GM12878 (cell line): ENCODE measurements at regions not wholly inside any gene's neighbourhood (a gene's known extent, or its start where the extent isn't known, plus 50 kb on each side); places are given as distances from the start of the nearest gene placed in this dataset.
A peak's percentile ranks its signal among the peaks of the same experiment; 100 is the strongest.

ENCODE experiments used
- ATAC-seq: fragments of 200-7000 bp; cut with Tn5 transposase; 3 replicates; pipeline ENCODE4 v1.9.1; 2020; ENCODE audit warnings: mild to moderate bottlenecking, moderate library complexity
- BruUV-seq: library from RNA; stranded (reverse); fragments of 400-500 nt; replicated peaks from 2 replicates; lab custom pipeline; 2021; lab: Mats Ljungman, UMichigan
- CTCF ChIA-PET: fragments of 300-600 bp; sonication (Branson Sonifier 250); formaldehyde crosslinking; extraction: SDS; loops from one replicate; lab custom pipeline; 2021; ENCODE audit warnings: inconsistent platforms; lab: Yijun Ruan, JAX
- POLR2A ChIA-PET: fragments of 350-600 bp; formaldehyde crosslinking; extraction: SDS; loops from one replicate; lab custom pipeline; 2021; ENCODE audit warnings: inconsistent platforms; lab: Charles Lee
- RAD21 ChIA-PET: fragments of 300-600 bp; sonication (Branson Sonifier 250); formaldehyde crosslinking; loops from one replicate; lab custom pipeline; 2023; ENCODE audit warnings: antibody characterized with exemption; ENCODE audit not compliant: unreplicated experiment; lab: Charles Lee
- SMC1A ChIA-PET: fragments of 300-600 bp; sonication (Branson Sonifier 250); formaldehyde crosslinking; loops from one replicate; lab custom pipeline; 2023; ENCODE audit not compliant: unreplicated experiment, uncharacterized antibody; lab: Charles Lee
- DNase-seq: peaks from one replicate; pipeline ENCODE4 v3.0.0-alpha.2; 2011; ENCODE audit warnings: low read depth, low spot score
- FAIRE-seq: peaks from 3 replicates; lab custom pipeline; 2011; peaks lifted over from hg19 to GRCh38; lab: Jason Lieb, UNC
- H2AFZ ChIP-seq: 2 replicates; pipeline ENCODE4 v1.6.0; 2011; ENCODE audit warnings: low read depth, low read length, control low read depth; ENCODE audit not compliant: control insufficient read depth
- H3K27ac ChIP-seq: 2 replicates; pipeline ENCODE4 v1.5.1; 2011; ENCODE audit warnings: control low read depth; ENCODE audit not compliant: control insufficient read depth, insufficient read depth
- H3K27me3 ChIP-seq, 2 experiments: replicated peaks in 1 of 2; 2 replicates each; pipeline versions ENCODE4 v1.6.0 to v1.6.1; 2011; ENCODE audit warnings: low read length in 1 of 2; ENCODE audit not compliant: control insufficient read depth in 2 of 2, insufficient read depth in 2 of 2
- H3K36me3 ChIP-seq, 2 experiments: 2 replicates each; pipeline ENCODE4 v1.5.1; 2011; ENCODE audit warnings: low read length in 1 of 2; ENCODE audit not compliant: control insufficient read depth in 2 of 2, insufficient read depth in 2 of 2
- H3K4me1 ChIP-seq: 2 replicates; pipeline ENCODE4 v1.6.1; 2011; ENCODE audit warnings: mild to moderate bottlenecking, low read length, moderate library complexity, mixed read lengths; ENCODE audit not compliant: control insufficient read depth, insufficient read depth
- H3K4me2 ChIP-seq: 2 replicates; pipeline ENCODE4 v1.6.0; 2011; ENCODE audit warnings: control low read depth; ENCODE audit not compliant: control insufficient read depth, insufficient read depth
- H3K4me3 ChIP-seq: fragments of 200-600 bp; sonication (generic); 2 replicates; pipeline ENCODE4 v1.5.1; 2016
- H3K79me2 ChIP-seq: 2 replicates; pipeline ENCODE4 v1.6.0; 2011; ENCODE audit warnings: low read length; ENCODE audit not compliant: control insufficient read depth, insufficient read depth
- H3K9ac ChIP-seq: 2 replicates; pipeline ENCODE4 v1.8.0; 2011; ENCODE audit warnings: low read length, control low read depth, mixed read lengths; ENCODE audit not compliant: control insufficient read depth, insufficient read depth
- H3K9me3 ChIP-seq: replicated peaks from 3 replicates; pipeline ENCODE4 v1.5.1; 2011; ENCODE audit warnings: mild to moderate bottlenecking, low read length; ENCODE audit not compliant: control insufficient read depth, insufficient read depth
- H4K20me1 ChIP-seq: 2 replicates; pipeline ENCODE4 v1.6.0; 2011; ENCODE audit not compliant: control insufficient read depth, insufficient read depth
- BCL3 ChIP-seq: IDR thresholded peaks from 2 replicates; pipeline ENCODE4 v1.6.1; 2011; ENCODE audit warnings: borderline replicate concordance, low read depth, mild to moderate bottlenecking, moderate library complexity, low read length; ENCODE audit not compliant: insufficient read depth, poor library complexity, severe bottlenecking
- BHLHE40 ChIP-seq, 2 experiments: fragments of 450-650 bp in 1 of 2; IDR thresholded peaks; 2 replicates each; pipeline ENCODE4 v1.6.1; 2011 to 2017; ENCODE audit warnings: low read depth in 2 of 2, borderline replicate concordance in 1 of 2, improper control_type of control experiment in 1 of 2, low read length in 1 of 2, mild to moderate bottlenecking in 1 of 2
- BRCA1 ChIP-seq: IDR thresholded peaks from 2 replicates; pipeline ENCODE4 v1.6.1; 2011; ENCODE audit warnings: low read depth, low read length, improper control_type of control experiment
- CEBPB ChIP-seq, 2 experiments: fragments of 150-350 bp in 1 of 2; IDR thresholded peaks; 2 replicates each; pipeline ENCODE4 v1.6.1; 2012 to 2014; ENCODE audit warnings: low read depth in 2 of 2, low read length in 2 of 2, borderline replicate concordance in 1 of 2, inconsistent platforms in 1 of 2
- IRF4 ChIP-seq: IDR thresholded peaks from 2 replicates; pipeline ENCODE4 v1.6.1; 2011; ENCODE audit warnings: low read depth, low read length
- SPI1 ChIP-seq: IDR thresholded peaks from 2 replicates; pipeline ENCODE4 v1.6.1; 2011; ENCODE audit warnings: low read depth, mild to moderate bottlenecking, low read length, moderate library complexity, borderline replicate concordance; ENCODE audit not compliant: insufficient read depth
- TCF3 ChIP-seq: IDR thresholded peaks from 2 replicates; pipeline ENCODE4 v1.6.1; 2012; ENCODE audit warnings: low read depth, mild to moderate bottlenecking, low read length, borderline replicate concordance; ENCODE audit not compliant: insufficient read depth
- ZBTB4 ChIP-seq: fragments of 450-650 bp; formaldehyde crosslinking; IDR thresholded peaks from 2 replicates; pipeline ENCODE4 v1.4.0; 2022; ENCODE audit warnings: mild to moderate bottlenecking, moderate library complexity
- WGBS: methylation state at CpG from one replicate; pipeline ENCODE4 v1.1.6; 2016; ENCODE audit warnings: low lambda C conversion rate; ENCODE audit not compliant: insufficient replicate concordance, insufficient coverage; ENCODE audit errors: missing lambda C conversion rate; 5-methylcytosine and 5-hydroxymethylcytosine counted together
- in situ Hi-C: fragments of 300-500 bp; cut with MboI; formaldehyde crosslinking; loops from 9 replicates; pipeline ENCODE4 v1.14.3; 2018; ENCODE audit warnings: mixed read lengths
- intact Hi-C: fragments of 100-400 bp; cut with micrococcal nuclease; formaldehyde crosslinking; loops from one replicate; pipeline ENCODE4 v1.14.2; 2022; ENCODE audit not compliant: unreplicated experiment
- TF ChIP-seq, protein P1 (sequence below): IDR thresholded peaks from 2 replicates; pipeline ENCODE4 v1.6.1; 2011; ENCODE audit warnings: low read depth, mild to moderate bottlenecking, low read length, moderate library complexity, borderline replicate concordance; ENCODE audit errors: extremely low read depth

- TF ChIP-seq BHLHE40 (IDR thresholded peaks at IDR 0.05; ENCODE audit: borderline replicate concordance in 1 of 2, low read depth in 2 of 2, low read length in 1 of 2) (no peak), CEBPB (IDR thresholded peaks at IDR 0.05; ENCODE audit: borderline replicate concordance in 1 of 2, low read depth in 2 of 2, low read length in 2 of 2) (no peak), BRCA1 (no peak), TCF3 (no peak), ZBTB4 (CRISPR knock-in tag) (no peak)
- TF ChIP-seq, all 136 proteins: peak for 0
These were observed 279.0 kb downstream of the NEBL start (continued) for GRCh38 chr10:20618011-20618547.

DNA sequence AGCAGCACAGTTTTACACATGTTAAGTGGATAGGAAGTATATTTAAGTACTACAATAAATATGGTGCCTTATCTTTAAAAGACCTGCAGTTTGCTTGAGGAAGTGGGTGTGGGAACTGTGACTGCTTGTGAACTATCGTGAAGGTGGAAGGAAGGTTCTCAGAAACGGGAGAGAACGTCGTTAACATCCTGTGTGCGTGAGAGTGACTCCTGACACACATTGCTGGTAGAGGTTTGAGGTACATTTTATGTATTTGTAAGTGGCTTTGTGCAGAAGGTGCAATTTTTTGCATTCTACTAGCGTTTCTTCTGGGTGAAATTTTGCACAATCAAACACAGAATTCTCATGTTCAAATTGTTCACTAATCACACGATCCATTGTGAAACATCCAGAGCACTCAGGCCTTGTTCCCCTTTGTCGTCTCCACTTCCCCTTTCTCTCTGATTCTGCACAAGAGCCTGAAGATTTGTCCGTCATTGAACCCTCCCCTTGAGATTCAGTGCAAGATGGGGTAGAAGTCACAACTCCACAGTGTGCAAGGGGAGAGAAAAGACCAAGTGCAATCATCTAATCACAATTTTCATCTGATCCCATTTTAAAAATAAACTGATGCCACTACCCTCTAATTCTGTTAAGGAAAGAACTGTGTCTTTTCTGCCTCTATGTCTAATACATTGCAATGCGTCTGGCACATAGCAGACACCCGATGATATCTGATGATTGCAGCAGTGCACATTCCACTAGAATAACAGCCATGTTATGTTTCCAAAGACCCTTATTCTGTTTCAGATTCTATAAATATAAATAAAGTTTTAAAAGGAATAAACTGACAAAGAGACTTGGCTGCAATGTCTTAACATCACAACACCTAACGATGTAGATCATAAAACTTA lies 279.9 kb downstream of the NEBL start:
- H2AFZ ChIP-seq: no peak overlapping the region
- H3K36me3 ChIP-seq: no peaks in the 10 kb centered on the region
- H3K9ac ChIP-seq: no peak overlapping the region
- no peak overlapping the region for H3K27ac ChIP-seq
- RAD21 ChIA-PET: no interaction called here
- FAIRE-seq: no peak
- intact Hi-C loops: no loop called here
- 15% methylated on average over 12 of the region's 12 CpGs for WGBS
- H3K4me2 ChIP-seq: no peak overlapping the region
- H3K4me1 ChIP-seq: no peaks in the 10 kb centered on the region
- no peaks in the 10 kb centered on the region; the same call in 2 of the 3 replicates for H3K9me3 ChIP-seq
- in situ Hi-C loops: no loop called here
- POLR2A ChIA-PET: no interaction called here
- H3K4me3 ChIP-seq: no peak overlapping the region
- DNase-seq: no peak
- TF ChIP-seq, protein P1, sequence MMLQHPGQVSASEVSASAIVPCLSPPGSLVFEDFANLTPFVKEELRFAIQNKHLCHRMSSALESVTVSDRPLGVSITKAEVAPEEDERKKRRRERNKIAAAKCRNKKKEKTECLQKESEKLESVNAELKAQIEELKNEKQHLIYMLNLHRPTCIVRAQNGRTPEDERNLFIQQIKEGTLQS: no peak
- TF ChIP-seq IRF4: no peak
- TF ChIP-seq SPI1: peak; percentile 63; the same call in 1 of the 2 replicates
- TF ChIP-seq BCL3: no peak
- H3K27me3 ChIP-seq: no peaks in the 10 kb centered on the region
- ATAC-seq: 0 out of 3 replicates have a peak, but pooled peaks have one; percentile 24
- H4K20me1 ChIP-seq: no peaks in the 10 kb centered on the region
- SMC1A ChIA-PET: interaction anchor here (0.5 to 0.6 kb wide), 2 partner anchors 8 to 542 kb away, joined by 3 to 4 read pairs; no protein-coding TSS in a partner anchor
- H3K79me2 ChIP-seq: no peaks in the 10 kb centered on the region
- CTCF ChIA-PET: no interaction called here
- no TSS peak for BruUV-seq
